Suprapubic skin (tissue), 3 donors: ENCODE measurements at regions not wholly inside any gene's neighbourhood (a gene's known extent, or its start where the extent isn't known, plus 50 kb on each side); places are given as distances from the start of the nearest gene placed in this dataset.
"Not testable (repeated sequence)": the region's sequence is repeated elsewhere in the genome, so short reads cannot be mapped to it uniquely, and the experiment has no call there.

Experiments used
- POLR2A ChIP-seq, 2 donors: fragments of 450-650 bp; IDR thresholded peaks; one replicate each; pipeline ENCODE4 v1.6.1; 2017; ENCODE audit warnings: antibody characterized with exemption in 2 of 2, mild to moderate bottlenecking in 2 of 2, moderate library complexity in 2 of 2
- TF ChIP-seq, protein P1 (sequence below), 2 donors: fragments of 200-600 bp in 1 of 2; fragments of 450-650 bp in 1 of 2; sonication (generic) in 1 of 2; IDR thresholded peaks; one replicate each; pipeline ENCODE4 v1.5.1; 2016 to 2019; ENCODE audit warnings: antibody characterized with exemption in 2 of 2, mild to moderate bottlenecking in 1 of 2, moderate library complexity in 1 of 2

- TF ChIP-seq, protein P1, sequence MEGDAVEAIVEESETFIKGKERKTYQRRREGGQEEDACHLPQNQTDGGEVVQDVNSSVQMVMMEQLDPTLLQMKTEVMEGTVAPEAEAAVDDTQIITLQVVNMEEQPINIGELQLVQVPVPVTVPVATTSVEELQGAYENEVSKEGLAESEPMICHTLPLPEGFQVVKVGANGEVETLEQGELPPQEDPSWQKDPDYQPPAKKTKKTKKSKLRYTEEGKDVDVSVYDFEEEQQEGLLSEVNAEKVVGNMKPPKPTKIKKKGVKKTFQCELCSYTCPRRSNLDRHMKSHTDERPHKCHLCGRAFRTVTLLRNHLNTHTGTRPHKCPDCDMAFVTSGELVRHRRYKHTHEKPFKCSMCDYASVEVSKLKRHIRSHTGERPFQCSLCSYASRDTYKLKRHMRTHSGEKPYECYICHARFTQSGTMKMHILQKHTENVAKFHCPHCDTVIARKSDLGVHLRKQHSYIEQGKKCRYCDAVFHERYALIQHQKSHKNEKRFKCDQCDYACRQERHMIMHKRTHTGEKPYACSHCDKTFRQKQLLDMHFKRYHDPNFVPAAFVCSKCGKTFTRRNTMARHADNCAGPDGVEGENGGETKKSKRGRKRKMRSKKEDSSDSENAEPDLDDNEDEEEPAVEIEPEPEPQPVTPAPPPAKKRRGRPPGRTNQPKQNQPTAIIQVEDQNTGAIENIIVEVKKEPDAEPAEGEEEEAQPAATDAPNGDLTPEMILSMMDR (IDR thresholded peaks at IDR 0.05), result not testable (repeated sequence)
- not testable (repeated sequence) for TF ChIP-seq POLR2A (IDR thresholded peaks at IDR 0.05)
Measured at GRCh38 chr12:9424175-9424740, 183.5 kb downstream of the KLRB1 start.
